MM.1S (cell line): ENCODE measurements at regions not wholly inside any gene's neighbourhood (a gene's known extent, or its start where the extent isn't known, plus 50 kb on each side); places are given as distances from the start of the nearest gene placed in this dataset.
A peak's percentile ranks its signal among the peaks of the same experiment; 100 is the strongest.

Experiments
- DNase-seq: peaks from one replicate; pipeline ENCODE4 v3.0.0-alpha.2; 2015
- H2AFZ ChIP-seq: fragments of 300-600 bp; sonication (generic); 2 replicates; pipeline ENCODE4 v1.6.0; 2016; ENCODE audit warnings: antibody characterized with exemption, low read length
- H3F3A ChIP-seq: fragments of 300-600 bp; sonication (generic); 2 replicates; pipeline ENCODE4 v1.6.1; 2016; ENCODE audit warnings: mild to moderate bottlenecking, antibody characterized with exemption, low read length, moderate library complexity, mixed read lengths; ENCODE audit not compliant: insufficient read depth
- H3K27ac ChIP-seq: fragments of 300-600 bp; sonication (generic); 2 replicates; pipeline ENCODE4 v1.5.1; 2016; ENCODE audit warnings: mild to moderate bottlenecking, low read length
- H3K27me3 ChIP-seq: fragments of 300-600 bp; sonication (generic); replicated peaks from 2 replicates; pipeline ENCODE4 v1.6.0; 2016; ENCODE audit warnings: low read length; ENCODE audit not compliant: insufficient read depth
- H3K36me3 ChIP-seq: fragments of 300-600 bp; sonication (generic); replicated peaks from 2 replicates; pipeline ENCODE4 v1.6.1; 2016; ENCODE audit warnings: mild to moderate bottlenecking, low read length, mixed read lengths; ENCODE audit not compliant: insufficient read depth
- H3K4me1 ChIP-seq: fragments of 300-600 bp; sonication (generic); 2 replicates; pipeline ENCODE4 v1.6.1; 2016; ENCODE audit warnings: low read length, mixed read lengths
- H3K4me2 ChIP-seq: fragments of 300-600 bp; sonication (generic); 2 replicates; pipeline ENCODE4 v1.6.0; 2016; ENCODE audit warnings: low read depth, low read length
- H3K4me3 ChIP-seq: fragments of 300-600 bp; sonication (generic); 2 replicates; pipeline ENCODE4 v1.5.1; 2016; ENCODE audit warnings: low read length, mixed read lengths
- H3K79me2 ChIP-seq: fragments of 300-600 bp; sonication (generic); 2 replicates; pipeline ENCODE4 v1.6.1; 2016; ENCODE audit warnings: mixed run types, low read length, mixed read lengths
- H3K9ac ChIP-seq: fragments of 300-600 bp; sonication (generic); 2 replicates; pipeline ENCODE4 v1.6.1; 2016; ENCODE audit warnings: low read length, mixed read lengths
- H3K9me2 ChIP-seq: fragments of 300-600 bp; sonication (generic); replicated peaks from 2 replicates; pipeline ENCODE4 v1.6.1; 2016; ENCODE audit warnings: mild to moderate bottlenecking, low read length, mixed read lengths; ENCODE audit not compliant: insufficient read depth
- H3K9me3 ChIP-seq: fragments of 300-600 bp; sonication (generic); replicated peaks from 2 replicates; pipeline ENCODE4 v1.6.1; 2016; ENCODE audit warnings: mild to moderate bottlenecking, low read length, mixed read lengths; ENCODE audit not compliant: insufficient read depth
- H4K20me1 ChIP-seq: fragments of 300-600 bp; sonication (generic); 2 replicates; pipeline ENCODE4 v1.6.1; 2016; ENCODE audit warnings: mild to moderate bottlenecking, low read length, moderate library complexity, mixed read lengths; ENCODE audit not compliant: insufficient read depth
- CTCF ChIP-seq: fragments of 300-600 bp; sonication (generic); IDR thresholded peaks from 2 replicates; pipeline ENCODE4 v1.5.1; 2016; ENCODE audit warnings: antibody characterized with exemption, low read length, mixed read lengths
- EZH2 ChIP-seq: fragments of 300-600 bp; sonication (generic); optimal IDR thresholded peaks from 2 replicates; pipeline ENCODE3; 2017; ENCODE audit warnings: low read depth, mild to moderate bottlenecking, antibody characterized with exemption, low read length, mixed read lengths
- EZH2phosphoT487 ChIP-seq: fragments of 300-600 bp; sonication (generic); IDR thresholded peaks from 2 replicates; pipeline ENCODE4 v1.6.1; 2018; ENCODE audit warnings: antibody characterized with exemption, low read length

GRCh38 chr10:124231168-124232155, 138.1 kb upstream of the CHST15 start:
- no peaks in the 10 kb centered on the region for H3K79me2 ChIP-seq
- no peaks in the 10 kb centered on the region for H4K20me1 ChIP-seq
- no peaks in the 10 kb centered on the region for H3K9me3 ChIP-seq
- H2AFZ ChIP-seq: no peak overlapping the region
- H3K4me1 ChIP-seq: no peaks in the 10 kb centered on the region
- no peaks in the 10 kb centered on the region for H3K36me3 ChIP-seq
- TF ChIP-seq EZH2 (no peak), CTCF (no peak), EZH2phosphoT487 (no peak)
- no peak overlapping the region for H3K4me2 ChIP-seq
- no peak overlapping the region for H3K9ac ChIP-seq
- H3K9me2 ChIP-seq: no peaks in the 10 kb centered on the region
- H3F3A ChIP-seq: no peaks in the 10 kb centered on the region
- H3K27ac ChIP-seq: no peak overlapping the region
- DNase-seq: peak; percentile 51
- no peaks in the 10 kb centered on the region for H3K27me3 ChIP-seq
- no peak overlapping the region for H3K4me3 ChIP-seq

GRCh38 chr10:124230635-124231167, 137.3 kb upstream of the CHST15 start:
- no peak overlapping the region for H3K4me2 ChIP-seq
- H3K36me3 ChIP-seq: no peaks in the 10 kb centered on the region
- H3K4me3 ChIP-seq: no peak overlapping the region
- H3F3A ChIP-seq: no peaks in the 10 kb centered on the region
- DNase-seq: no peak
- no peaks in the 10 kb centered on the region for H3K4me1 ChIP-seq
- H3K27ac ChIP-seq: no peak overlapping the region
- no peaks in the 10 kb centered on the region for H4K20me1 ChIP-seq
- no peaks in the 10 kb centered on the region for H3K79me2 ChIP-seq
- no peak overlapping the region for H3K9ac ChIP-seq
- no peaks in the 10 kb centered on the region for H3K9me3 ChIP-seq
- H2AFZ ChIP-seq: no peak overlapping the region
- TF ChIP-seq CTCF: no peak
- no peak for TF ChIP-seq EZH2
- TF ChIP-seq EZH2phosphoT487: no peak
- no peaks in the 10 kb centered on the region for H3K9me2 ChIP-seq
- no peaks in the 10 kb centered on the region for H3K27me3 ChIP-seq

- H3K4me3 ChIP-seq: no peak overlapping the region
- H3K9me3 ChIP-seq: no peaks in the 10 kb centered on the region
- DNase-seq: no peak
- no peak overlapping the region for H2AFZ ChIP-seq
- no peaks in the 10 kb centered on the region for H3F3A ChIP-seq
- no peaks in the 10 kb centered on the region for H3K36me3 ChIP-seq
- no peaks in the 10 kb centered on the region for H4K20me1 ChIP-seq
- TF ChIP-seq CTCF (no peak), EZH2 (no peak), EZH2phosphoT487 (no peak)
- no peak overlapping the region for H3K27ac ChIP-seq
- no peaks in the 10 kb centered on the region for H3K79me2 ChIP-seq
- H3K9me2 ChIP-seq: no peaks in the 10 kb centered on the region
- no peak overlapping the region for H3K9ac ChIP-seq
- no peaks in the 10 kb centered on the region for H3K4me1 ChIP-seq
- no peaks in the 10 kb centered on the region for H3K27me3 ChIP-seq
- H3K4me2 ChIP-seq: no peak overlapping the region
These were observed 136.7 kb upstream of the CHST15 start for GRCh38 chr10:124229989-124230634.
